ENCODE measurements at regions not wholly inside any gene's neighbourhood (a gene's known extent, or its start where the extent isn't known, plus 50 kb on each side); places are given as distances from the start of the nearest gene placed in this dataset.

GRCh38 chr20:52904837-52905236 is 67.3 kb upstream of the TSHZ2 start:
- no peak for TF ChIP-seq CTCF (IDR thresholded peaks at IDR 0.05; ENCODE audit: low read depth, low read length, missing input control)
- TF ChIP-seq, protein P1, sequence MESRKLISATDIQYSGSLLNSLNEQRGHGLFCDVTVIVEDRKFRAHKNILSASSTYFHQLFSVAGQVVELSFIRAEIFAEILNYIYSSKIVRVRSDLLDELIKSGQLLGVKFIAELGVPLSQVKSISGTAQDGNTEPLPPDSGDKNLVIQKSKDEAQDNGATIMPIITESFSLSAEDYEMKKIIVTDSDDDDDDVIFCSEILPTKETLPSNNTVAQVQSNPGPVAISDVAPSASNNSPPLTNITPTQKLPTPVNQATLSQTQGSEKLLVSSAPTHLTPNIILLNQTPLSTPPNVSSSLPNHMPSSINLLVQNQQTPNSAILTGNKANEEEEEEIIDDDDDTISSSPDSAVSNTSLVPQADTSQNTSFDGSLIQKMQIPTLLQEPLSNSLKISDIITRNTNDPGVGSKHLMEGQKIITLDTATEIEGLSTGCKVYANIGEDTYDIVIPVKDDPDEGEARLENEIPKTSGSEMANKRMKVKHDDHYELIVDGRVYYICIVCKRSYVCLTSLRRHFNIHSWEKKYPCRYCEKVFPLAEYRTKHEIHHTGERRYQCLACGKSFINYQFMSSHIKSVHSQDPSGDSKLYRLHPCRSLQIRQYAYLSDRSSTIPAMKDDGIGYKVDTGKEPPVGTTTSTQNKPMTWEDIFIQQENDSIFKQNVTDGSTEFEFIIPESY (IDR thresholded peaks at IDR 0.05) = no peak
- H3K9ac ChIP-seq (ENCODE audit: low read depth in 1 of 2, low read length in 2 of 2) = no peak overlapping the region
- H3K9me3 ChIP-seq (ENCODE audit: control insufficient read depth in 4 of 4, low read length in 3 of 4) = no peaks in the 10 kb centered on the region
- no peak for DNase-seq (ENCODE audit: low spot score)
- H3K4me3 ChIP-seq (ENCODE audit: low read depth in 1 of 3, low read length in 3 of 3) = no peak overlapping the region
- WGBS = 43% methylated on average over 2 of the region's 2 CpGs
- no peaks in the 10 kb centered on the region for H3K27me3 ChIP-seq (ENCODE audit: control insufficient read depth in 4 of 4, insufficient read depth in 4 of 4, low read length in 3 of 4)
- no peaks in the 10 kb centered on the region for H3K36me3 ChIP-seq (ENCODE audit: control insufficient read depth in 4 of 4, insufficient read depth in 3 of 4, low read depth in 1 of 4, low read length in 3 of 4)
- no peak overlapping the region for H3K27ac ChIP-seq (ENCODE audit: low read depth in 1 of 2, low read length in 2 of 2)
- H3K4me1 ChIP-seq (ENCODE audit: control insufficient read depth in 4 of 4, insufficient read depth in 4 of 4, low read length in 3 of 4) = no peaks in the 10 kb centered on the region

- Histone ChIP-seq H3K27me3 (ENCODE audit: control insufficient read depth in 4 of 4, insufficient read depth in 4 of 4, low read length in 3 of 4) (no peaks in the 10 kb centered on the region), H3K27ac (ENCODE audit: low read depth in 1 of 2, low read length in 2 of 2) (no peak overlapping the region), H3K9ac (ENCODE audit: low read depth in 1 of 2, low read length in 2 of 2) (no peak overlapping the region), H3K9me3 (ENCODE audit: control insufficient read depth in 4 of 4, low read length in 3 of 4) (no peaks in the 10 kb centered on the region), H3K4me3 (ENCODE audit: low read depth in 1 of 3, low read length in 3 of 3) (no peak overlapping the region), H3K36me3 (ENCODE audit: control insufficient read depth in 4 of 4, insufficient read depth in 3 of 4, low read depth in 1 of 4, low read length in 3 of 4) (peaks cover 0 to 2% (median 0%) of the 10 kb centered on the region in 4 donors), H3K4me1 (ENCODE audit: control insufficient read depth in 4 of 4, insufficient read depth in 4 of 4, low read length in 3 of 4) (no peaks in the 10 kb centered on the region)
- no peak for DNase-seq (ENCODE audit: low spot score)
- 87% methylated on average over 5 of the region's 5 CpGs for WGBS
- no peak for TF ChIP-seq HNF4A (conservative IDR thresholded peaks at IDR 0.05)
- no peak for TF ChIP-seq FOXA2 (IDR thresholded peaks at IDR 0.05)
- TF ChIP-seq TAF1 (conservative IDR thresholded peaks at IDR 0.05) = no peak
- no peak for TF ChIP-seq CTCF (IDR thresholded peaks at IDR 0.05; ENCODE audit: low read depth, low read length, missing input control)
- TF ChIP-seq, protein P1 (IDR thresholded peaks at IDR 0.05) = no peak
- TF ChIP-seq FOXA1 (IDR thresholded peaks at IDR 0.05) = no peak
- TF ChIP-seq HNF4G (IDR thresholded peaks at IDR 0.05) = no peak
- no peak for TF ChIP-seq GABPA (IDR thresholded peaks at IDR 0.05 in 1 of 2, conservative IDR thresholded peaks at IDR 0.05 in 1 of 2)
- TF ChIP-seq MAX (IDR thresholded peaks at IDR 0.05) = no peak
- no peak for TF ChIP-seq YY1 (IDR thresholded peaks at IDR 0.05)
- no peak for TF ChIP-seq RAD21 (IDR thresholded peaks at IDR 0.05)
- no peak for TF ChIP-seq EGR1 (IDR thresholded peaks at IDR 0.05; ENCODE audit: low read depth in 2 of 2)
- no peak for TF ChIP-seq SP1 (IDR thresholded peaks at IDR 0.05)
Observed at GRCh38 chr20:52899041-52899608, 73.0 kb upstream of the TSHZ2 start.
